ENCODE measurements at regions not wholly inside any gene's neighbourhood (a gene's known extent, or its start where the extent isn't known, plus 50 kb on each side); places are given as distances from the start of the nearest gene placed in this dataset.

- TF ChIP-seq CTCF (IDR thresholded peaks at IDR 0.05; ENCODE audit: insufficient read depth, low read length) (no peak), SPI1 (IDR thresholded peaks at IDR 0.05; ENCODE audit: borderline replicate concordance, low read depth) (no peak), POLR2AphosphoS5 (IDR thresholded peaks at IDR 0.05; ENCODE audit: low read depth) (no peak), REST (IDR thresholded peaks at IDR 0.05; ENCODE audit: insufficient replicate concordance, low read depth) (no peak)
Measured at GRCh38 chr7:157476654-157477549, 140.1 kb downstream of the DNAJB6 start.

Data from HL-60 (cell line).